ENCODE measurements at regions not wholly inside any gene's neighbourhood (a gene's known extent, or its start where the extent isn't known, plus 50 kb on each side); places are given as distances from the start of the nearest gene placed in this dataset.

DNA sequence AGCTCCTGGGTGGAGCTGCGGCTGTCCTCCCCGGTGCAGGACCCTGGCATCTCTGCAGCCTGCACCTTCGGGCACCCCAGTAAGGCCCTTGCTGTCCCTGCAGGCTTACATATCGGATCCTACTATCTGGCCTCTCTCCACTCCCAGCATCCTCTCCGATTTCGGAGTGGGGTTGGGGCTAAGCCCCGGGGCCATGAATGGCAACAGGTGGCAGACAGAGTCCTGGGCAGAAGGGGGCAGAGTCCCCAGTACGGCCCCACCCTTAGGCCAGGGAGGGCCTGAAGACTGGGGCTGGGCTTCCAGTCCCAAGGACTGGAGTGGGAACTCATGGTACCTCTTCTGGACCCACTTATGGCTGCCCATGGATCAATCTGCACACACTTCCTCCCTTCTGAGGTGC is 180.4 kb upstream of the MC4R start:
- Histone ChIP-seq H3K27ac (ENCODE audit: low read depth, low read length) (no peak overlapping the region), H3K4me3 (ENCODE audit: low read depth, low read length) (no peak overlapping the region), H3K9ac (ENCODE audit: low read length) (no peak overlapping the region), H3K36me3 (ENCODE audit: control insufficient read depth, insufficient read depth, low read length) (no peaks in the 10 kb centered on the region), H3K4me1 (ENCODE audit: control insufficient read depth, insufficient read depth, low read length) (no peaks in the 10 kb centered on the region), H3K9me3 (ENCODE audit: control insufficient read depth, insufficient read depth, low read depth, low read length) (peaks cover 3% of the 10 kb centered on the region; the same call in 1 of the 2 replicates), H3K27me3 (ENCODE audit: control insufficient read depth, insufficient read depth, low read length) (no peaks in the 10 kb centered on the region)

DNA sequence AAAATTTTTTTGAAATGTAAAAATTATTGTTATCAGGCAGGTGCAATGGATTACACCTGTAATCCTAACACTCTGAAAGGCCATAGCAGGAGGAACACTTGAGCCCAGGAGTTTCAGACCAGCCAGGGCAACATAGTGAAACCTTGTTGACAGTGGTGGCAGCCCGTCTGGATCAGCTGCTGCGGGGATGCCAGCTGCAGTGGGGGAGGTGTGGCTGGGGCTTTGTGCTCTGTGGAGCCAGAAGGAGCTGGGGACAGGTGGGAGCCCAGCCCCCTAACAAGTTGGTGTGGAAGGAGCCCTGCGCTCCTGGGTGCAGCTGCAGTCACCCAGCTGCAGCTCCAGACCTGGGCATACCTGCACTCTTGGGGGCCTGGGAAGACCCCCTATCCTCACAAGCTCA is 182.4 kb upstream of the MC4R start:
- H3K27me3 ChIP-seq (ENCODE audit: control insufficient read depth, insufficient read depth, low read length), result no peaks in the 10 kb centered on the region
- H3K36me3 ChIP-seq (ENCODE audit: control insufficient read depth, insufficient read depth, low read length), result no peaks in the 10 kb centered on the region
- H3K4me1 ChIP-seq (ENCODE audit: control insufficient read depth, insufficient read depth, low read length), result no peaks in the 10 kb centered on the region
- no peak overlapping the region for H3K4me3 ChIP-seq (ENCODE audit: low read depth, low read length)
- no peak overlapping the region for H3K27ac ChIP-seq (ENCODE audit: low read depth, low read length)
- H3K9ac ChIP-seq (ENCODE audit: low read length), result no peak overlapping the region
- H3K9me3 ChIP-seq (ENCODE audit: control insufficient read depth, insufficient read depth, low read depth, low read length), result peaks cover 3% of the 10 kb centered on the region; the same call in 1 of the 2 replicates

GRCh38 chr18:60555625-60556024 is 183.1 kb upstream of the MC4R start:
- Histone ChIP-seq H3K36me3 (ENCODE audit: control insufficient read depth, insufficient read depth, low read length) (no peaks in the 10 kb centered on the region), H3K27me3 (ENCODE audit: control insufficient read depth, insufficient read depth, low read length) (no peaks in the 10 kb centered on the region), H3K9ac (ENCODE audit: low read length) (no peak overlapping the region), H3K4me1 (ENCODE audit: control insufficient read depth, insufficient read depth, low read length) (no peaks in the 10 kb centered on the region), H3K27ac (ENCODE audit: low read depth, low read length) (no peak overlapping the region), H3K4me3 (ENCODE audit: low read depth, low read length) (no peak overlapping the region), H3K9me3 (ENCODE audit: control insufficient read depth, insufficient read depth, low read depth, low read length) (peaks cover 3% of the 10 kb centered on the region; the same call in 1 of the 2 replicates)

GRCh38 chr18:60556326-60556725 is 183.8 kb upstream of the MC4R start:
- Histone ChIP-seq H3K27ac (ENCODE audit: low read depth, low read length) (no peak overlapping the region), H3K27me3 (ENCODE audit: control insufficient read depth, insufficient read depth, low read length) (no peaks in the 10 kb centered on the region), H3K4me3 (ENCODE audit: low read depth, low read length) (no peak overlapping the region), H3K9ac (ENCODE audit: low read length) (no peak overlapping the region), H3K36me3 (ENCODE audit: control insufficient read depth, insufficient read depth, low read length) (no peaks in the 10 kb centered on the region), H3K9me3 (ENCODE audit: control insufficient read depth, insufficient read depth, low read depth, low read length) (peaks cover 3% of the 10 kb centered on the region; the same call in 1 of the 2 replicates), H3K4me1 (ENCODE audit: control insufficient read depth, insufficient read depth, low read length) (no peaks in the 10 kb centered on the region)

DNA sequence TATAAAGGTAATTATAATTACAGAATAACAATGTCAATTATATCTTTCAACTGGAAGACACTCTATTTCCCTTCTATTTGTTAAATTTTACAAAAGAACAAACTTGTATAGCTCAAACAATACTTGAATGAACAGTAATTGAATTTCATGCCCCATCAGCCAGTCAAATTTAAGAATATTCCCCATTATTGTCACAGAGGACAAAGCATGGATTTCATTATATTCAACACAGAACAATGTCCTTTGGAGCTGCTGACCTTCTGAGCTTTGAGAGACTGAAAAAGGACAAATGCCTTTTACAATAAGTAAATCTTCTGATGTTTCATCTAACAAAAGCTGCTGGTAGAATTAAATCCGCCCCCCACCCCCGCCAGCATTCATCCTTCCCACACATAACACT is 187.5 kb upstream of the MC4R start:
- no peak overlapping the region for H3K27ac ChIP-seq (ENCODE audit: low read depth, low read length)
- no peak overlapping the region for H3K9ac ChIP-seq (ENCODE audit: low read length)
- H3K36me3 ChIP-seq (ENCODE audit: control insufficient read depth, insufficient read depth, low read length), result no peaks in the 10 kb centered on the region
- peaks cover 3% of the 10 kb centered on the region; the same call in 1 of the 2 replicates for H3K9me3 ChIP-seq (ENCODE audit: control insufficient read depth, insufficient read depth, low read depth, low read length)
- H3K4me3 ChIP-seq (ENCODE audit: low read depth, low read length), result no peak overlapping the region
- H3K4me1 ChIP-seq (ENCODE audit: control insufficient read depth, insufficient read depth, low read length), result no peaks in the 10 kb centered on the region
- H3K27me3 ChIP-seq (ENCODE audit: control insufficient read depth, insufficient read depth, low read length), result no peaks in the 10 kb centered on the region

DNA sequence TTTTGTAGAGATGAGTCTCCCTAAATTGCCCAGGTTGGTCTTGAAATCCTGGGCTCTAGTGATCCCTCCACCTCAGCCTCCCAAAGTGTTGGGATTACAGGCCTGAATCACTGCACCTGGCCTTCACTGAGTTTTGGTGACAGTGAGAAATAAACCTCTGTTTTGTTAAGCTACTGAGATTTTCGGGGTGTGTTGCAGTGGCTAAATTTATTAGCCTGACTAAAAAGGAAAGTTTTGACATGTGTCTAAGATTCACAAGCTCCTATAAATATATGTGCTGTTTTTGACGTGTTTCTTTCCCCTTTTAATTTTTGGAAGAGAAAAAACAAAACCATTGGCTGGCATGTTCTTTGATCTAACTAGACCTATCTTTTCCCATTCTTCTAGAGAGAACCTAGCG is 190.5 kb upstream of the MC4R start:
- Histone ChIP-seq H3K27me3 (ENCODE audit: control insufficient read depth, insufficient read depth, low read length) (no peaks in the 10 kb centered on the region; the same call in 1 of the 2 replicates), H3K9ac (ENCODE audit: low read length) (no peak overlapping the region), H3K4me1 (ENCODE audit: control insufficient read depth, insufficient read depth, low read length) (no peaks in the 10 kb centered on the region), H3K4me3 (ENCODE audit: low read depth, low read length) (no peak overlapping the region), H3K36me3 (ENCODE audit: control insufficient read depth, insufficient read depth, low read length) (no peaks in the 10 kb centered on the region), H3K27ac (ENCODE audit: low read depth, low read length) (no peak overlapping the region), H3K9me3 (ENCODE audit: control insufficient read depth, insufficient read depth, low read depth, low read length) (no peaks in the 10 kb centered on the region)

GRCh38 chr18:60568220-60568619 is 195.6 kb upstream of the MC4R start:
- H3K27me3 ChIP-seq (ENCODE audit: control insufficient read depth, insufficient read depth, low read length), result no peaks in the 10 kb centered on the region; the same call in 1 of the 2 replicates
- H3K9me3 ChIP-seq (ENCODE audit: control insufficient read depth, insufficient read depth, low read depth, low read length), result no peaks in the 10 kb centered on the region
- no peak overlapping the region for H3K9ac ChIP-seq (ENCODE audit: low read length)
- no peaks in the 10 kb centered on the region for H3K4me1 ChIP-seq (ENCODE audit: control insufficient read depth, insufficient read depth, low read length)
- H3K27ac ChIP-seq (ENCODE audit: low read depth, low read length), result no peak overlapping the region
- H3K4me3 ChIP-seq (ENCODE audit: low read depth, low read length), result no peak overlapping the region
- no peaks in the 10 kb centered on the region for H3K36me3 ChIP-seq (ENCODE audit: control insufficient read depth, insufficient read depth, low read length)

GRCh38 chr18:60570172-60570571 is 197.6 kb upstream of the MC4R start:
- Histone ChIP-seq H3K4me1 (ENCODE audit: control insufficient read depth, insufficient read depth, low read length) (no peaks in the 10 kb centered on the region), H3K9ac (ENCODE audit: low read length) (no peak overlapping the region), H3K36me3 (ENCODE audit: control insufficient read depth, insufficient read depth, low read length) (no peaks in the 10 kb centered on the region), H3K27me3 (ENCODE audit: control insufficient read depth, insufficient read depth, low read length) (no peaks in the 10 kb centered on the region; the same call in 1 of the 2 replicates), H3K27ac (ENCODE audit: low read depth, low read length) (no peak overlapping the region), H3K4me3 (ENCODE audit: low read depth, low read length) (no peak overlapping the region), H3K9me3 (ENCODE audit: control insufficient read depth, insufficient read depth, low read depth, low read length) (no peaks in the 10 kb centered on the region)

- H3K4me1 ChIP-seq (ENCODE audit: control insufficient read depth, insufficient read depth, low read length), result no peaks in the 10 kb centered on the region
- H3K9ac ChIP-seq (ENCODE audit: low read length), result no peak overlapping the region
- no peaks in the 10 kb centered on the region for H3K27me3 ChIP-seq (ENCODE audit: control insufficient read depth, insufficient read depth, low read length)
- H3K27ac ChIP-seq (ENCODE audit: low read depth, low read length), result no peak overlapping the region
- H3K9me3 ChIP-seq (ENCODE audit: control insufficient read depth, insufficient read depth, low read depth, low read length), result no peaks in the 10 kb centered on the region
- no peak overlapping the region for H3K4me3 ChIP-seq (ENCODE audit: low read depth, low read length)
- H3K36me3 ChIP-seq (ENCODE audit: control insufficient read depth, insufficient read depth, low read length), result no peaks in the 10 kb centered on the region
These were observed 204.9 kb upstream of the MC4R start for GRCh38 chr18:60577457-60577856.

DNA sequence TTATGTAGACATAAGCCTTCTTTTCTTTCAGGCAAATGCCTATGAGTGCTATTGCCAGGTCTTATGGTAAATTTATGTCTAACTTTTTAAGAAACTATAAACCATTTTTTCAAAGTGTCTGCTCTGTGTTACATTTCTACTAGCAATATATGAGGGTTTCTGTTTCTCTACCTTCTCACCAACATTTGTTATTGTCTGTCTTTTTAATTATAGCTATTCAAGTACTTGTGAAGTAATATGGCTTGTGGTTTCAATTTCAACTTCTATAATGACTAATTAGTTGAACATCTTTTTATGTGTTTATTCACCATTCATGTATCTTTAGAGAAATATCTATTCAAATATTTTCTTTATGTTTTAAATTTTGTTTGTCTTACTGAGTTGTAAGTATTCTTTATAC is 213.1 kb upstream of the MC4R start:
- no peak overlapping the region for H3K9ac ChIP-seq (ENCODE audit: low read length)
- no peaks in the 10 kb centered on the region for H3K9me3 ChIP-seq (ENCODE audit: control insufficient read depth, insufficient read depth, low read depth, low read length)
- no peak overlapping the region for H3K27ac ChIP-seq (ENCODE audit: low read depth, low read length)
- no peaks in the 10 kb centered on the region for H3K27me3 ChIP-seq (ENCODE audit: control insufficient read depth, insufficient read depth, low read length)
- no peaks in the 10 kb centered on the region for H3K4me1 ChIP-seq (ENCODE audit: control insufficient read depth, insufficient read depth, low read length)
- no peaks in the 10 kb centered on the region for H3K36me3 ChIP-seq (ENCODE audit: control insufficient read depth, insufficient read depth, low read length)
- H3K4me3 ChIP-seq (ENCODE audit: low read depth, low read length), result no peak overlapping the region

- Histone ChIP-seq H3K27ac (ENCODE audit: low read depth, low read length) (no peak overlapping the region), H3K9ac (ENCODE audit: low read length) (no peak overlapping the region), H3K4me3 (ENCODE audit: low read depth, low read length) (no peak overlapping the region), H3K36me3 (ENCODE audit: control insufficient read depth, insufficient read depth, low read length) (no peaks in the 10 kb centered on the region), H3K27me3 (ENCODE audit: control insufficient read depth, insufficient read depth, low read length) (no peaks in the 10 kb centered on the region), H3K9me3 (ENCODE audit: control insufficient read depth, insufficient read depth, low read depth, low read length) (no peaks in the 10 kb centered on the region), H3K4me1 (ENCODE audit: control insufficient read depth, insufficient read depth, low read length) (no peaks in the 10 kb centered on the region)
These were observed 220.7 kb upstream of the MC4R start for GRCh38 chr18:60593249-60593648.

- H3K4me3 ChIP-seq (ENCODE audit: low read depth, low read length), result no peak overlapping the region
- no peaks in the 10 kb centered on the region for H3K4me1 ChIP-seq (ENCODE audit: control insufficient read depth, insufficient read depth, low read length)
- no peak overlapping the region for H3K9ac ChIP-seq (ENCODE audit: low read length)
- H3K36me3 ChIP-seq (ENCODE audit: control insufficient read depth, insufficient read depth, low read length), result no peaks in the 10 kb centered on the region
- H3K9me3 ChIP-seq (ENCODE audit: control insufficient read depth, insufficient read depth, low read depth, low read length), result no peaks in the 10 kb centered on the region
- H3K27ac ChIP-seq (ENCODE audit: low read depth, low read length), result no peak overlapping the region
- H3K27me3 ChIP-seq (ENCODE audit: control insufficient read depth, insufficient read depth, low read length), result no peaks in the 10 kb centered on the region; the same call in 1 of the 2 replicates
These were observed 224.4 kb upstream of the MC4R start for GRCh38 chr18:60596928-60597327.

All from HUES6 (cell line).